ENCODE measurements at regions not wholly inside any gene's neighbourhood (a gene's known extent, or its start where the extent isn't known, plus 50 kb on each side); places are given as distances from the start of the nearest gene placed in this dataset.

DNA sequence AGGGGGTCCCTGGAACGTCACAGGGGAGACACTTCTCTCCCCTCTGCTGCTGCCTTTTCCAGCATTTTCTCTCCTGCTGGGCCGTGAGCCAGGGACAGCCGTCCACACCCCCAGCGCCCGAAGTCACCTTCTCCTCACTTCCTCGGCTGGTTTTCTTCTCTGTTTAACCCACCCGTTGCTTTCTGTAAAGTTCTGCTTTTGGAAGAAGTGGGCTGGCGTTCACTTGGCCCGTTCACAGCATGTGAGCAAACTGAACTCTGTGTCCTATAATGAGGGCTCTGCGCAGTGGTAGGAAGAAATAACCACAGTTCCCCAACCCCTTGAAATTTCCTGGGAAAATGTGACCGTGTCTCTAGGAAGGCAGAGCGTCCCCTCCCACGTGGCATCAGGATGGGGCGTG is 187.0 kb upstream of the HDAC4 start (continued):
- TF ChIP-seq ZBTB4 (CRISPR knock-in tag; IDR thresholded peaks at IDR 0.05), result no peak
- TF ChIP-seq ETV6 (conservative IDR thresholded peaks at IDR 0.05 in 1 of 2, IDR thresholded peaks at IDR 0.05 in 1 of 2; ENCODE audit: borderline replicate concordance in 1 of 2, low read depth in 1 of 2), result no peak

DNA sequence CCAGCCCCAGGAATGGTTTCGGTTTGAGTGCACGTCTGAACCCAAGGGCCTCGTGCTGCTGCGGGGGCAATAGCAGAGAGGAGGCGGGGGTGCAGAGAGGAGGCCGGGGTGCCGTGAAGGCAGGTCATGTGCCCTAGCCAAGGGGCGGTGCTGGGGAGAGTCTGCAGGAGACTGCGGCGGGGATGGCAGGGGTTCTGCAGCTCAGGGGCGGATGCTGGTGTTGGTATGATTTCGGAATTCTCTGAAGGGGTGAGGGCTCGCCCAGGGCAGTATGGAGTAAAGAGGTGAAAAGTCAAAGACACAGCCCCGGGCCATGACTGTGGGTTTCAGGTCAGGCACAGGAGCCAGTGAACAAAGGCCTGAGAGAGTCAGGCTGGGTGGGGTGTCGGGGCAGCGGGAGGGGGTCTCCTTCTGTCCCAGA is 186.5 kb upstream of the HDAC4 start:
- Histone ChIP-seq H3K4me2 (ENCODE audit: control insufficient read depth, insufficient read depth) (no peak overlapping the region), H3K27me3 (replicated peaks in 1 of 2; ENCODE audit: control insufficient read depth in 2 of 2, insufficient read depth in 2 of 2, low read length in 1 of 2) (no peaks in the 10 kb centered on the region; a peak in 1 of 4 replicates), H4K20me1 (ENCODE audit: control insufficient read depth, insufficient read depth) (no peaks in the 10 kb centered on the region), H3K79me2 (ENCODE audit: control insufficient read depth, insufficient read depth, low read length) (no peaks in the 10 kb centered on the region), H3K4me3 (no peak overlapping the region), H2AFZ (ENCODE audit: control insufficient read depth, low read depth, low read length) (no peak overlapping the region), H3K9ac (ENCODE audit: control insufficient read depth, insufficient read depth, low read length) (no peak overlapping the region), H3K4me1 (ENCODE audit: control insufficient read depth, insufficient read depth, low read length) (no peaks in the 10 kb centered on the region), H3K36me3 (ENCODE audit: control insufficient read depth in 2 of 2, insufficient read depth in 2 of 2, low read length in 1 of 2) (no peaks in the 10 kb centered on the region), H3K9me3 (replicated peaks; ENCODE audit: control insufficient read depth, insufficient read depth, low read length) (no peaks in the 10 kb centered on the region; the same call in 2 of the 3 replicates), H3K27ac (ENCODE audit: control insufficient read depth, insufficient read depth) (no peak overlapping the region)
- ChIA-PET RAD21 (ENCODE audit: unreplicated experiment) (no interaction called here), SMC1A (ENCODE audit: uncharacterized antibody, unreplicated experiment) (no interaction called here), CTCF (no interaction called here), POLR2A (no interaction called here)
- in situ Hi-C loops (cut with MboI), result no loop called here
- intact Hi-C loops (cut with micrococcal nuclease; ENCODE audit: unreplicated experiment), result no loop called here
- DNase-seq (ENCODE audit: low read depth, low spot score) (no peak), ATAC-seq (no peak), FAIRE-seq (no peak)
- no TSS peak for BruUV-seq (replicated peaks)
- no peak for TF ChIP-seq KLF5 (IDR thresholded peaks at IDR 0.05; ENCODE audit: partially characterized antibody)
- no peak for TF ChIP-seq SMAD5 (IDR thresholded peaks at IDR 0.05; ENCODE audit: low read depth)
- no peak for TF ChIP-seq SPI1 (IDR thresholded peaks at IDR 0.05; ENCODE audit: borderline replicate concordance, insufficient read depth, low read depth, low read length)
- TF ChIP-seq, protein P1, sequence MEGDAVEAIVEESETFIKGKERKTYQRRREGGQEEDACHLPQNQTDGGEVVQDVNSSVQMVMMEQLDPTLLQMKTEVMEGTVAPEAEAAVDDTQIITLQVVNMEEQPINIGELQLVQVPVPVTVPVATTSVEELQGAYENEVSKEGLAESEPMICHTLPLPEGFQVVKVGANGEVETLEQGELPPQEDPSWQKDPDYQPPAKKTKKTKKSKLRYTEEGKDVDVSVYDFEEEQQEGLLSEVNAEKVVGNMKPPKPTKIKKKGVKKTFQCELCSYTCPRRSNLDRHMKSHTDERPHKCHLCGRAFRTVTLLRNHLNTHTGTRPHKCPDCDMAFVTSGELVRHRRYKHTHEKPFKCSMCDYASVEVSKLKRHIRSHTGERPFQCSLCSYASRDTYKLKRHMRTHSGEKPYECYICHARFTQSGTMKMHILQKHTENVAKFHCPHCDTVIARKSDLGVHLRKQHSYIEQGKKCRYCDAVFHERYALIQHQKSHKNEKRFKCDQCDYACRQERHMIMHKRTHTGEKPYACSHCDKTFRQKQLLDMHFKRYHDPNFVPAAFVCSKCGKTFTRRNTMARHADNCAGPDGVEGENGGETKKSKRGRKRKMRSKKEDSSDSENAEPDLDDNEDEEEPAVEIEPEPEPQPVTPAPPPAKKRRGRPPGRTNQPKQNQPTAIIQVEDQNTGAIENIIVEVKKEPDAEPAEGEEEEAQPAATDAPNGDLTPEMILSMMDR (IDR thresholded peaks at IDR 0.05 in 2 of 3, conservative IDR thresholded peaks at IDR 0.05 in 1 of 3; ENCODE audit: control insufficient read depth in 2 of 3, extremely low read depth in 1 of 3, insufficient read depth in 1 of 3, low read depth in 3 of 3, low read length in 3 of 3), result no peak
- TF ChIP-seq JUND (IDR thresholded peaks at IDR 0.05; ENCODE audit: low read depth, low read length), result no peak
- no peak for TF ChIP-seq NBN (IDR thresholded peaks at IDR 0.05)
- TF ChIP-seq MTA2 (IDR thresholded peaks at IDR 0.05; ENCODE audit: low read depth), result no peak
- no peak for TF ChIP-seq SUPT20H (IDR thresholded peaks at IDR 0.05; ENCODE audit: borderline replicate concordance, control insufficient read depth, low read depth, low read length)
- WGBS (ENCODE audit: insufficient coverage, insufficient replicate concordance, low lambda C conversion rate, missing lambda C conversion rate), result 4% methylated on average over 15 of the region's 16 CpGs

All from GM12878 (cell line).